SU-DHL-6 (cell line): ENCODE measurements at regions not wholly inside any gene's neighbourhood (a gene's known extent, or its start where the extent isn't known, plus 50 kb on each side); places are given as distances from the start of the nearest gene placed in this dataset.
"Not testable (repeated sequence)": the region's sequence is repeated elsewhere in the genome, so short reads cannot be mapped to it uniquely, and the experiment has no call there.

Source experiments
- EZH2phosphoT487 ChIP-seq: fragments of 200-600 bp; sonication (generic), shearing (Covaris generic); conservative IDR thresholded peaks from 2 replicates; pipeline ENCODE4 v1.6.1; 2018; ENCODE audit warnings: mild to moderate bottlenecking, antibody characterized with exemption, low read length, moderate library complexity, mixed read lengths
- TF ChIP-seq, protein P1 (sequence below): fragments of 200-600 bp; sonication (generic); IDR thresholded peaks from one replicate; pipeline ENCODE4 v1.5.1; 2017; ENCODE audit warnings: antibody characterized with exemption, mild to moderate bottlenecking, low read length, moderate library complexity; ENCODE audit not compliant: insufficient read depth, poor library complexity, severe bottlenecking

DNA sequence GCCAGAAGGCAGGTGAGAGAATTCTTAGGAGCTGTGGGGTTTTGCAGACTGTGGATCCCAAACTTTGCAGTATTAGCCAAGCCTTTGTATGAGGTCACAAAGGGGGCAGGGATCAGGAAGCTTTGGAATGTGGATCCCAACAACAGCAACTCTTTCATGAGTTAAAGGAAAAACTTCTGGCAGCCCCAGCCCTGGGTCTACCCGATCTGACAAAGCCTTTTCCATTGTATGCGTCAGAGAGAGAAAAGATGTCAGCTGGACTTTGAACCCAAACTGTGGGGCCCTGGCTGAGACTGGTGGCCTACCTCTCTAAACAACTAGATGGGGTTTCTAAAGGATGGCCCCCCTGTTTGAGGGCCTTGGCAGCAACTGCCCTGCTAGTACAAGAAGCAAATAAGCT, 101.8 kb upstream of the OSBPL11 start:
- TF ChIP-seq EZH2phosphoT487: not testable (repeated sequence)
- TF ChIP-seq, protein P1, sequence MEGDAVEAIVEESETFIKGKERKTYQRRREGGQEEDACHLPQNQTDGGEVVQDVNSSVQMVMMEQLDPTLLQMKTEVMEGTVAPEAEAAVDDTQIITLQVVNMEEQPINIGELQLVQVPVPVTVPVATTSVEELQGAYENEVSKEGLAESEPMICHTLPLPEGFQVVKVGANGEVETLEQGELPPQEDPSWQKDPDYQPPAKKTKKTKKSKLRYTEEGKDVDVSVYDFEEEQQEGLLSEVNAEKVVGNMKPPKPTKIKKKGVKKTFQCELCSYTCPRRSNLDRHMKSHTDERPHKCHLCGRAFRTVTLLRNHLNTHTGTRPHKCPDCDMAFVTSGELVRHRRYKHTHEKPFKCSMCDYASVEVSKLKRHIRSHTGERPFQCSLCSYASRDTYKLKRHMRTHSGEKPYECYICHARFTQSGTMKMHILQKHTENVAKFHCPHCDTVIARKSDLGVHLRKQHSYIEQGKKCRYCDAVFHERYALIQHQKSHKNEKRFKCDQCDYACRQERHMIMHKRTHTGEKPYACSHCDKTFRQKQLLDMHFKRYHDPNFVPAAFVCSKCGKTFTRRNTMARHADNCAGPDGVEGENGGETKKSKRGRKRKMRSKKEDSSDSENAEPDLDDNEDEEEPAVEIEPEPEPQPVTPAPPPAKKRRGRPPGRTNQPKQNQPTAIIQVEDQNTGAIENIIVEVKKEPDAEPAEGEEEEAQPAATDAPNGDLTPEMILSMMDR: not testable (repeated sequence)
